ENCODE measurements at regions not wholly inside any gene's neighbourhood (a gene's known extent, or its start where the extent isn't known, plus 50 kb on each side); places are given as distances from the start of the nearest gene placed in this dataset.
A peak's percentile ranks its signal among the peaks of the same experiment; 100 is the strongest.

DNA sequence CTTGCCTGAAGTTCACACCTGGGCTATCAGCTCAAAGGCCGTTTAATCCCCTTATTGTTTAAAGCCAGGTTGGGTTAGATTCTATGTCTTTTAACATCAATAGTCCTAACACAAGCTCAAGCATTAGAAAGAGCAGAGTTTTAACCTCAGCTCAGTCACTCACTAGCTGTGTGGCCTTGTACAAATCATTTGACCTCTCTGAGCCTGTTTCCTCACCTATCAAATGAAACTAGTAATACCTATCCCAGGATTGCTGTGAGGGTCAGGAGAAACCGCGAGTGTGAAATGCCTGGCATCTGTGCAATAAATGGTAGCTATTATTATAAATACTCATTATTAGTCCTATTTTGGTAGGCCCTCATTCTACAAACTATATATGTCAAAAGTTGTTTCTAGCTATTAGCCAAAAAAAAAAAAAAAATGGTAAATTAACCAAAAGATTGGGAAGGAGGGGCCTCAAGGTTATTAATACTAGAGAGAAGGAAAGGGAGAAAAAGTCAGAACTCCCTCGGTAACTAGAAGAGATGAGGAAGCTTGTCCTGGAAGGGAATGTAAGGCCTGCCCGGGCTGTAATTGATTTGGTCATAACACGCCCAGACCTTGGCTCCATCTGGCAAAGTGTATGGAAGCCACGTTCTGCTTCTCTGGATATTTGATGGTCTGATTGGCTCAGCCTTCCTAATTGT lies 510.5 kb upstream of the PROK2 start:
- Histone ChIP-seq H3K9me3 (replicated peaks; ENCODE audit: low read length) (no peaks in the 10 kb centered on the region), H3K36me3 (ENCODE audit: insufficient read depth, low read length) (no peaks in the 10 kb centered on the region), H3K4me2 (ENCODE audit: low read length) (no peak overlapping the region), H3K4me3 (ENCODE audit: low read length) (no peak overlapping the region), H3K27me3 (ENCODE audit: control insufficient read depth, insufficient read depth, low read length) (peaks cover 29% of the 10 kb centered on the region), H3K4me1 (ENCODE audit: control insufficient read depth, insufficient read depth, low read length) (no peaks in the 10 kb centered on the region), H3K9ac (ENCODE audit: low read depth, low read length) (no peak overlapping the region)

DNA sequence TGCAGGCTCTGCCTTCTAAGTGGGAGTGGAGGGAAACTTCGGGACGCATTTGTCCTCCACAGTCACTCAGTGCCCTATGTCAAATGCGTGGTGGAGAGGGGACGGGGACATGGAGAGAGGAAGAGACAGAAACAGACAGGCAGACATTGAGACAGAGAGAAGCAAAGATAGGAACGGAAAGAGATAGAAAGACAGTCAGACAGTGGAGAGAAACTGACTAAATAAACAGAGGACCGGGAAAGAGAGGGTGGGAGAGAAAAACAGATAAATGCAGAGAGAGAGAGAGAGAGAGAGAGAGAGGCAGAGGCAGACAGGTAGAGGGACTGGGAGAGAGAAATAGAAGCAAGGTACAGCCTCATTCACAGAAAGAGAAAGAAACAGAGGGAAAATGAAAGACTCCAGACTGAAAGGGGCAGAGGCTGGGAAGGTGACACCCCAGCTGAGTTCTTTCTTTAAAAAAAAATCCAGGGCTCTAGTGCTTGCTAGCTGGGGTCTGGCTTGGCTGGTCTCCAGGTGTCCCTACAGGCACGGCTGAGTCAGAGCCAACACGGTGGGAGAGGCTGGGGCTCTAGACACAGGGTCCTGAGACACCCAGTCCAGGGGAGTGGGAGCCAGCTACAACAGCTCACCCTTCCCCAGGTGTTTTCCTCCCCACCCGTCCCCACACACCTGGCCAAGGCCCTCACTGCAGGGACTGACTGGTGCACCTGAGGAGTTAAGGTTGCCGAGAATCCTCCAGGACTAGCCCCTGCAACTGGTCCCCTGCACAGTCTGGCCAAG lies 506.1 kb upstream of the PROK2 start:
- Histone ChIP-seq H3K9ac (ENCODE audit: low read depth, low read length) (no peak overlapping the region), H3K4me1 (ENCODE audit: control insufficient read depth, insufficient read depth, low read length) (peaks cover 14% of the 10 kb centered on the region), H3K27me3 (ENCODE audit: control insufficient read depth, insufficient read depth, low read length) (peaks cover 53% of the 10 kb centered on the region), H3K9me3 (replicated peaks; ENCODE audit: low read length) (no peaks in the 10 kb centered on the region), H3K36me3 (ENCODE audit: insufficient read depth, low read length) (no peaks in the 10 kb centered on the region), H3K4me3 (ENCODE audit: low read length) (no peak overlapping the region), H3K4me2 (ENCODE audit: low read length) (no peak overlapping the region)

DNA sequence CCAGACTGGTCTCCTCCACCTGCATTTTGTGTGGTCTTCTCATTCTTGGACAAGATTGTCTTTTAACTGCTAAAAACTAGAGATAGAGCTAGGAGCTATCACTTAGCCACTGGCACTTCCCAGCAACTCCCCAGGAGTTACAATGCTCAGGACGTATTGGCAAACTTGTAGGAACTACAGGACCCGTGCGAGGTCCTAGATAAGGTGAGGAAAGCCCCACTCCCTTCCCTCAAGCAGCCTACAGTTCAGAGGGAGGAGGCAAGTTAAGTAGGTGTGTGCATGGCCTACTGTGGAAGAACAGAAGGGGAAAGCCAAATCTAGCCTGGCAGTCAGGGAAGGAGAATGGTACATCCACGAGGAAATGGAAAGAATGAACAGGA lies 504.7 kb upstream of the PROK2 start:
- Histone ChIP-seq H3K9ac (ENCODE audit: low read depth, low read length) (no peak overlapping the region), H3K4me3 (ENCODE audit: low read length) (no peak overlapping the region), H3K27me3 (ENCODE audit: control insufficient read depth, insufficient read depth, low read length) (peaks cover 65% of the 10 kb centered on the region), H3K4me1 (ENCODE audit: control insufficient read depth, insufficient read depth, low read length) (peaks cover 14% of the 10 kb centered on the region), H3K9me3 (replicated peaks; ENCODE audit: low read length) (no peaks in the 10 kb centered on the region), H3K4me2 (ENCODE audit: low read length) (no peak overlapping the region), H3K36me3 (ENCODE audit: insufficient read depth, low read length) (no peaks in the 10 kb centered on the region)

DNA sequence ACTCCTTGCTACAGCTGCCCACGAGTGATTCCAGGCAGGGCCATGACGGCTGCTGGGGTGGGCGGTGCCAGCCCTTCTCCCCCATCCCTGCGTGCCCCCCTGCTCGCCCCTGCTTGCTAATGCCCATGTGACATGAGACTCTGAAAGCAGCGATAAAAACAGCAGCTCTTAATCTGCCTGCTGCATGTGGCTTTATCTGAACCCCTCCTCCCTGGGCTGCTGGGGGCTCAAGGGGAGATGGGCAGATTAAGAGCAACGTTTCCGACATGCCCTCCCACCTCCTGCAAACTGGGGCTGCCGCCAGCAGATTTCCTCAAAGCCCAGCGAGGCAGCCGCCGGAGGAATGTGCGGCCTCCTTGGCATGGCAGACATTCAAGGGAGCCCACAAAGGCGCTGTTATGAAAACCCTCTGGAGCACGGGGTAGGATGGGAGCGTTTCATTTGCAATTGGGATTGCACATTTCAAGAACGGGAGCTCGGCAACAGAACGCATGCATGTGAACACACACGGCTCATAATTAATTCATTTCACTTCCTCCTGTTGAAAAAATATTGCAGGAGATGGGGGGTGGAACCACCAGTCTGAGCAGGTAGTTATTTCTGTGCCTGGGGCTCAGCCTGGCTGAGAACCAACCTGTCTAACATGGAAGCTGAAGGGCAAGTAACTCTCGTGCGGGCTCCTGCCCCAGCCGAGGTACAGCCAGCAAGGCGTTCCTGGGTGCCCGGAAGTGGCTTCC lies 504.2 kb upstream of the PROK2 start:
- Histone ChIP-seq H3K4me1 (ENCODE audit: control insufficient read depth, insufficient read depth, low read length) (peaks cover 14% of the 10 kb centered on the region), H3K4me2 (ENCODE audit: low read length) (peak overlapping the region; percentile 71), H3K27me3 (ENCODE audit: control insufficient read depth, insufficient read depth, low read length) (peaks cover 59% of the 10 kb centered on the region), H3K36me3 (ENCODE audit: insufficient read depth, low read length) (no peaks in the 10 kb centered on the region), H3K9me3 (replicated peaks; ENCODE audit: low read length) (no peaks in the 10 kb centered on the region), H3K9ac (ENCODE audit: low read depth, low read length) (no peak overlapping the region), H3K4me3 (ENCODE audit: low read length) (peak overlapping the region; percentile 51)

DNA sequence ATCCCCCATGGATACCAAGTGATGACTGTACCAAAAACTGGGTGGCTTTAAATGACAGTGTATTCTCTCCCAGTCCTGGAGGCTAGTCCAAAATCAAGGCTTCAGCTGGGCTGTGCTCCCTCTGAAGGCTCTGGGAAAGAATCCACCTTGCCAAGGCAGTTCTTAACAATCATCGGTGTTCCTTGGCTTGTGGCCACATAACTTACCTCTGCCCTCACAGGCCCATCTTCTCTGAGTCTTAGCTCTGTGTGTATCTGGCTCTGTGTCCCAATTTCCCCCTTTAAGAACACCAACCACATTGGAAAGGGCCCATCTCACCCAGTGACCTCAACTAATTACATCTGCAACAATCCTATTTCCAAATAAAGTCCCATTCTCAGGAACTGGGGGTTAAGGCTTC lies 503.0 kb upstream of the PROK2 start:
- Histone ChIP-seq H3K9ac (ENCODE audit: low read depth, low read length) (no peak overlapping the region), H3K4me1 (ENCODE audit: control insufficient read depth, insufficient read depth, low read length) (peaks cover 14% of the 10 kb centered on the region), H3K27me3 (ENCODE audit: control insufficient read depth, insufficient read depth, low read length) (peaks cover 63% of the 10 kb centered on the region), H3K4me3 (ENCODE audit: low read length) (no peak overlapping the region), H3K36me3 (ENCODE audit: insufficient read depth, low read length) (no peaks in the 10 kb centered on the region), H3K9me3 (replicated peaks; ENCODE audit: low read length) (peaks cover under 1% of the 10 kb centered on the region), H3K4me2 (ENCODE audit: low read length) (no peak overlapping the region)

DNA sequence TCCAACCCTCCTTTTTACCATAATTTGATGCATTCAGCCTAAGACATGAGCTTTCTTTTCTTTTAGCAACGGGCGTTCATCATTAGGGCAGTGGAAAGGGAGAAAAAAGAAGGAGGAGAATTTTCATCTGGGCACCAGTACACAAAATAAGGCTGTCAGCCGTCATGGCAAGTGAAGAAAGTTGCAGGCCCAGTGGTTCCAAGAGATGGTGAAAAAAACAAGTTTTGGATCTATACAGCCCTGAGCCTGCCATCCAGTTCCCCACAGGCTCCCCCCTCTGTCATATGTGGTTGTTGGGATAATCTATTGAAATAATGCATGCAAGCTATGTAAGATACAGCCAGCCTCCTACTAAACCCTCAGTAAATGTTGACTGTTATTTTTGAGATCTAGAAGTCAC lies 500.6 kb upstream of the PROK2 start:
- peaks cover 51% of the 10 kb centered on the region for H3K27me3 ChIP-seq (ENCODE audit: control insufficient read depth, insufficient read depth, low read length)
- H3K4me2 ChIP-seq (ENCODE audit: low read length), result no peak overlapping the region
- no peak overlapping the region for H3K9ac ChIP-seq (ENCODE audit: low read depth, low read length)
- no peaks in the 10 kb centered on the region for H3K36me3 ChIP-seq (ENCODE audit: insufficient read depth, low read length)
- H3K9me3 ChIP-seq (replicated peaks; ENCODE audit: low read length), result peaks cover 6% of the 10 kb centered on the region
- H3K4me3 ChIP-seq (ENCODE audit: low read length), result no peak overlapping the region
- peaks cover 14% of the 10 kb centered on the region for H3K4me1 ChIP-seq (ENCODE audit: control insufficient read depth, insufficient read depth, low read length)

DNA sequence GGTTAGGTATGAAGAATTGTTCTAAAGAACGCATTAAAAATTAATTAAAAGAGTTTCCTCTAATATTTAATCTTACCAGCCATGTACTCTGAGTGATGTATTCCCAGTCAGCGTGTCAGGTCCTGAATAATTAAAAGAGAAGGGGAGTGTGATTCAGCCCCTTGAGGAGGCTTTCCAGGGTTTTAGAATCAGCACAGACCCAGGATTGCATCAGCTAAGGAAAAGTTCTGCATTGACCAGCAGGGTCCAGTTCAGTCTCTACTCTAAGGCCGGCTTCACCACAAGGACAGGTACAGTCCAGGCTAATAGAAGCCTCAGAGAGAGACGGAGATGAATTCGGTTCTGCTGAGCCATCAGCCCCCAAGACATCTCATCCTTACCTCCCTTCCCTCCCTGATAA lies 499.5 kb upstream of the PROK2 start:
- Histone ChIP-seq H3K9me3 (replicated peaks; ENCODE audit: low read length) (peaks cover 6% of the 10 kb centered on the region), H3K27me3 (ENCODE audit: control insufficient read depth, insufficient read depth, low read length) (peaks cover 49% of the 10 kb centered on the region), H3K4me3 (ENCODE audit: low read length) (no peak overlapping the region), H3K4me1 (ENCODE audit: control insufficient read depth, insufficient read depth, low read length) (peaks cover 10% of the 10 kb centered on the region), H3K36me3 (ENCODE audit: insufficient read depth, low read length) (no peaks in the 10 kb centered on the region), H3K4me2 (ENCODE audit: low read length) (no peak overlapping the region), H3K9ac (ENCODE audit: low read depth, low read length) (no peak overlapping the region)

DNA sequence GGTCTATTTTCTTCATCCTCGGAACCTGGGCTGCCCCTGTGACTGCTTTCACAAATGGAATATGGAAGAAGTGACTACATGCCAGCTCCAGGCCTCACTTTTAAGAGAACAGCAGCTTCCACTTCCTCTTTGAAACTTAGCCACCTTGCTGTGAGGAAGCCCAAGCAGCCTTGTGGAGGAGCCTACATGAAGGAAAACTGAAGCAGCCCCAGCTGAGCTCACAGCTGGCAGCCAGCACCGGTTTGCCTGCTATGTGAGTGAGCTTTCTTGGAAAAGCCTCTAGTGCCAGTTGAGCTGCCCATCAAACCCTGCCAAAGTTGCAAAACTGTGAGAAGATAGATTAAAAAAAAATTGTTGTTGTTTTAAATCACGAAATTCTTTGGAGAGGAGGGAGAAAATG lies 498.0 kb upstream of the PROK2 start:
- peaks cover 53% of the 10 kb centered on the region for H3K27me3 ChIP-seq (ENCODE audit: control insufficient read depth, insufficient read depth, low read length)
- peaks cover 6% of the 10 kb centered on the region for H3K9me3 ChIP-seq (replicated peaks; ENCODE audit: low read length)
- H3K4me3 ChIP-seq (ENCODE audit: low read length), result no peak overlapping the region
- H3K36me3 ChIP-seq (ENCODE audit: insufficient read depth, low read length), result no peaks in the 10 kb centered on the region
- H3K4me2 ChIP-seq (ENCODE audit: low read length), result no peak overlapping the region
- H3K4me1 ChIP-seq (ENCODE audit: control insufficient read depth, insufficient read depth, low read length), result no peaks in the 10 kb centered on the region
- H3K9ac ChIP-seq (ENCODE audit: low read depth, low read length), result no peak overlapping the region

DNA sequence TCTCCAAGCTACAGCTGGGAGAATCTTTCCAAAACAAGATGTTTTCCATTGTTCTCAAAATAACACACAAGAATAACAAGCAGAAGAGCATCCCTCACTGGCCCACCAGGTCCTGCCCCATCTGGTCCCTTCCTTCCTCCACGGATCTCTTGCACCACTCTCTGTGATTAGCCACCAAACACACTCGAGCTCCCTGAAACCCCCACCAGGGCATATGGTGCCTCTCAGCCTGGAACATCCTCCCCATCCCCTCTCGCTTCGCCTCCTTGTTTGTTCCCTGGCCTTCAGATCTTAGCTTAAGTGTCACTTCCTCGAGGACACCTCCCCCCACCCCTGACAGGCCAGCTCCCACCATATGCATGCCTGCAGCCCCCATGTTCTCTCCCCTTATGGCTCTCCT lies 496.6 kb upstream of the PROK2 start:
- H3K9me3 ChIP-seq (replicated peaks; ENCODE audit: low read length), result peaks cover 6% of the 10 kb centered on the region
- no peaks in the 10 kb centered on the region for H3K36me3 ChIP-seq (ENCODE audit: insufficient read depth, low read length)
- no peak overlapping the region for H3K4me3 ChIP-seq (ENCODE audit: low read length)
- no peak overlapping the region for H3K4me2 ChIP-seq (ENCODE audit: low read length)
- H3K27me3 ChIP-seq (ENCODE audit: control insufficient read depth, insufficient read depth, low read length), result peaks cover 43% of the 10 kb centered on the region
- no peak overlapping the region for H3K9ac ChIP-seq (ENCODE audit: low read depth, low read length)
- no peaks in the 10 kb centered on the region for H3K4me1 ChIP-seq (ENCODE audit: control insufficient read depth, insufficient read depth, low read length)

DNA sequence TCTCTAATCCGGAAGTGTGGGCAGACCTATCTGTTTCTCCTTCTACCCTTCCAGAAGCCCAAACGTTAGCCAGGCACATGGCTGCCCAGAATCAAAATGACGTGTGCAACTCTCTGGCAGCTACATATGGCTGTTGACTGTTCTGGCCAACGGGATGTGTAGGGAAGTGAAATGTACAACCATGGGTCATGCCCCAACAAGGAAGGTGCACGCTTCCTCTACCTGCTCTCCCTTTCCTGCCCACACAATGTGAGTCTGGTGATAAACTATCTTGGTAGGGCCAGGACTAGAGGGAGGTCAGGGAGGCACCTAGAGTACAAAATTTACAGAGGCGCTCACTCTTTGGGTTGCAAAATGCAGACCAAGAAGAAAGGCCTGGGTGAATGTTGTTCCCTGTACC lies 495.9 kb upstream of the PROK2 start:
- Histone ChIP-seq H3K4me2 (ENCODE audit: low read length) (no peak overlapping the region), H3K4me3 (ENCODE audit: low read length) (no peak overlapping the region), H3K4me1 (ENCODE audit: control insufficient read depth, insufficient read depth, low read length) (no peaks in the 10 kb centered on the region), H3K27me3 (ENCODE audit: control insufficient read depth, insufficient read depth, low read length) (peaks cover 37% of the 10 kb centered on the region), H3K9me3 (replicated peaks; ENCODE audit: low read length) (peaks cover 6% of the 10 kb centered on the region), H3K36me3 (ENCODE audit: insufficient read depth, low read length) (no peaks in the 10 kb centered on the region), H3K9ac (ENCODE audit: low read depth, low read length) (no peak overlapping the region)

DNA sequence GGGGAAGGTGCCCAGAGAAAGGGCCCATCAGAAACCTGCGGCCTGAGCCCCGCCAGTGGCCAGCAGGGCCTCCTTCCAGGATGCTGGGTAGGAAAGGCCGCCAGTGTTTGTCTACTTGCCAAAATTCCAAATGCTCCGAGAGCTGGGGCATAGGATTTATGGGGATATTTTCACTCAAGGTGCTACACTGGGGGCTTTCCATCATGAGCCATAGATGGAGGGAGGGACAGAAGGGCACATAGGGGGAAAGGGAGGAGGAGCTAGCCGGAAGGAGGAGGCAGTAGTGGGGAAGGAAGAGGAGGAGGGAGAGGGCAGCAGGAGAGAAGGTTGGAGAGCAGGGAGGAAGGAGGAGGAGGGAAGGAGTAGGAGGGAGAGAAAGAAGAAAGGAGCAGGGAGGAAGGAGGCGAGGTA lies 494.7 kb upstream of the PROK2 start:
- Histone ChIP-seq H3K4me2 (ENCODE audit: low read length) (no peak overlapping the region), H3K27me3 (ENCODE audit: control insufficient read depth, insufficient read depth, low read length) (peaks cover 27% of the 10 kb centered on the region), H3K9ac (ENCODE audit: low read depth, low read length) (no peak overlapping the region), H3K9me3 (replicated peaks; ENCODE audit: low read length) (peaks cover 6% of the 10 kb centered on the region), H3K4me1 (ENCODE audit: control insufficient read depth, insufficient read depth, low read length) (peaks cover 5% of the 10 kb centered on the region), H3K4me3 (ENCODE audit: low read length) (no peak overlapping the region), H3K36me3 (ENCODE audit: insufficient read depth, low read length) (no peaks in the 10 kb centered on the region)
